ENCODE measurements at regions not wholly inside any gene's neighbourhood (a gene's known extent, or its start where the extent isn't known, plus 50 kb on each side); places are given as distances from the start of the nearest gene placed in this dataset.

- no peak for DNase-seq
- Histone ChIP-seq H2AFZ (ENCODE audit: low read length) (no peak overlapping the region), H3F3A (ENCODE audit: insufficient read depth, low read length) (no peaks in the 10 kb centered on the region), H4K20me1 (ENCODE audit: insufficient read depth, low read length) (no peaks in the 10 kb centered on the region), H3K27ac (ENCODE audit: low read length) (no peak overlapping the region), H3K79me2 (ENCODE audit: low read length) (no peaks in the 10 kb centered on the region), H3K9me3 (replicated peaks; ENCODE audit: insufficient read depth, low read length) (no peaks in the 10 kb centered on the region), H3K4me3 (ENCODE audit: low read length) (no peak overlapping the region), H3K4me2 (ENCODE audit: low read depth, low read length) (no peak overlapping the region), H3K4me1 (ENCODE audit: low read length) (no peaks in the 10 kb centered on the region), H3K9ac (ENCODE audit: low read length) (no peak overlapping the region), H3K27me3 (replicated peaks; ENCODE audit: insufficient read depth, low read length) (no peaks in the 10 kb centered on the region), H3K36me3 (replicated peaks; ENCODE audit: insufficient read depth, low read length) (no peaks in the 10 kb centered on the region), H3K9me2 (replicated peaks; ENCODE audit: insufficient read depth, low read length) (no peaks in the 10 kb centered on the region)
- TF ChIP-seq CTCF (IDR thresholded peaks at IDR 0.05; ENCODE audit: low read length) (no peak), EZH2phosphoT487 (IDR thresholded peaks at IDR 0.05; ENCODE audit: low read length) (no peak), EZH2 (optimal IDR thresholded peaks at IDR 0.05; ENCODE audit: low read depth, low read length) (no peak)
Observed at GRCh38 chr11:23865341-23865975, 631.4 kb upstream of the LUZP2 start.

GRCh38 chr11:23866641-23867040 lies 630.2 kb upstream of the LUZP2 start:
- no peaks in the 10 kb centered on the region for H3K36me3 ChIP-seq (replicated peaks; ENCODE audit: insufficient read depth, low read length)
- no peak overlapping the region for H3K4me2 ChIP-seq (ENCODE audit: low read depth, low read length)
- TF ChIP-seq CTCF (IDR thresholded peaks at IDR 0.05; ENCODE audit: low read length) (no peak), EZH2phosphoT487 (IDR thresholded peaks at IDR 0.05; ENCODE audit: low read length) (no peak), EZH2 (optimal IDR thresholded peaks at IDR 0.05; ENCODE audit: low read depth, low read length) (no peak)
- DNase-seq, result no peak
- H3K4me1 ChIP-seq (ENCODE audit: low read length), result no peaks in the 10 kb centered on the region
- H3K79me2 ChIP-seq (ENCODE audit: low read length), result no peaks in the 10 kb centered on the region
- no peak overlapping the region for H2AFZ ChIP-seq (ENCODE audit: low read length)
- H3K27me3 ChIP-seq (replicated peaks; ENCODE audit: insufficient read depth, low read length), result no peaks in the 10 kb centered on the region
- H3K9me3 ChIP-seq (replicated peaks; ENCODE audit: insufficient read depth, low read length), result no peaks in the 10 kb centered on the region
- no peaks in the 10 kb centered on the region for H3K9me2 ChIP-seq (replicated peaks; ENCODE audit: insufficient read depth, low read length)
- no peak overlapping the region for H3K9ac ChIP-seq (ENCODE audit: low read length)
- no peaks in the 10 kb centered on the region for H3F3A ChIP-seq (ENCODE audit: insufficient read depth, low read length)
- no peaks in the 10 kb centered on the region for H4K20me1 ChIP-seq (ENCODE audit: insufficient read depth, low read length)
- no peak overlapping the region for H3K4me3 ChIP-seq (ENCODE audit: low read length)
- H3K27ac ChIP-seq (ENCODE audit: low read length), result no peak overlapping the region

GRCh38 chr11:23869671-23870070 lies 627.2 kb upstream of the LUZP2 start:
- Histone ChIP-seq H3K79me2 (ENCODE audit: low read length) (no peaks in the 10 kb centered on the region), H2AFZ (ENCODE audit: low read length) (no peak overlapping the region)
- TF ChIP-seq EZH2 (optimal IDR thresholded peaks at IDR 0.05; ENCODE audit: low read depth, low read length) (no peak), EZH2phosphoT487 (IDR thresholded peaks at IDR 0.05; ENCODE audit: low read length) (no peak), CTCF (IDR thresholded peaks at IDR 0.05; ENCODE audit: low read length) (no peak)

More at GRCh38 chr11:23869671-23870070, 627.2 kb upstream of the LUZP2 start:
- Histone ChIP-seq H3K4me2 (ENCODE audit: low read depth, low read length) (no peak overlapping the region), H3K9me2 (replicated peaks; ENCODE audit: insufficient read depth, low read length) (no peaks in the 10 kb centered on the region), H3K4me3 (ENCODE audit: low read length) (no peak overlapping the region), H4K20me1 (ENCODE audit: insufficient read depth, low read length) (no peaks in the 10 kb centered on the region), H3K9ac (ENCODE audit: low read length) (no peak overlapping the region), H3K4me1 (ENCODE audit: low read length) (no peaks in the 10 kb centered on the region), H3K36me3 (replicated peaks; ENCODE audit: insufficient read depth, low read length) (no peaks in the 10 kb centered on the region), H3K9me3 (replicated peaks; ENCODE audit: insufficient read depth, low read length) (no peaks in the 10 kb centered on the region), H3F3A (ENCODE audit: insufficient read depth, low read length) (no peaks in the 10 kb centered on the region), H3K27me3 (replicated peaks; ENCODE audit: insufficient read depth, low read length) (no peaks in the 10 kb centered on the region), H3K27ac (ENCODE audit: low read length) (no peak overlapping the region)
- no peak for DNase-seq

All from MM.1S (cell line).